Suprapubic skin (tissue), 4 donors: ENCODE measurements at regions not wholly inside any gene's neighbourhood (a gene's known extent, or its start where the extent isn't known, plus 50 kb on each side); places are given as distances from the start of the nearest gene placed in this dataset.

Experiments
- CTCF ChIP-seq, 2 donors: fragments of 200-600 bp in 1 of 2; fragments of 450-650 bp in 1 of 2; sonication (generic) in 1 of 2; IDR thresholded peaks; one replicate each; pipeline ENCODE4 v1.5.1; 2016 to 2019; ENCODE audit warnings: antibody characterized with exemption in 2 of 2, mild to moderate bottlenecking in 1 of 2, moderate library complexity in 1 of 2
- EP300 ChIP-seq: sonication (generic); formaldehyde crosslinking; IDR thresholded peaks from one replicate; pipeline ENCODE4 v1.6.1; 2017; ENCODE audit warnings: antibody characterized with exemption
- POLR2A ChIP-seq, 2 donors: fragments of 450-650 bp; IDR thresholded peaks; one replicate each; pipeline ENCODE4 v1.6.1; 2017; ENCODE audit warnings: antibody characterized with exemption in 2 of 2, mild to moderate bottlenecking in 2 of 2, moderate library complexity in 2 of 2
- POLR2AphosphoS5 ChIP-seq, 3 donors: sonication (generic); formaldehyde crosslinking; IDR thresholded peaks; one replicate each; pipeline ENCODE4 v1.6.1; 2017; ENCODE audit warnings: antibody characterized with exemption in 3 of 3

GRCh38 chr4:92184566-92184965 is 119.2 kb upstream of the GRID2 start:
- TF ChIP-seq CTCF (IDR thresholded peaks at IDR 0.05) (no peak), POLR2AphosphoS5 (IDR thresholded peaks at IDR 0.05) (no peak), POLR2A (IDR thresholded peaks at IDR 0.05) (no peak), EP300 (no peak)
